Testis (tissue), 2 donors: ENCODE measurements at regions not wholly inside any gene's neighbourhood (a gene's known extent, or its start where the extent isn't known, plus 50 kb on each side); places are given as distances from the start of the nearest gene placed in this dataset.

Experiments
- DNase-seq: peaks from one replicate; pipeline ENCODE4 v3.0.0-alpha.2; 2019
- H3K27ac ChIP-seq, 2 donors: fragments of 200-600 bp; sonication (generic); one replicate each; pipeline ENCODE4 v1.5.1; 2019
- H3K27me3 ChIP-seq: fragments of 200-600 bp; sonication (generic); one replicate; pipeline ENCODE4 v1.5.1; 2019
- H3K36me3 ChIP-seq: fragments of 200-600 bp; sonication (generic); one replicate; pipeline ENCODE4 v1.5.1; 2017; ENCODE audit warnings: low read depth; ENCODE audit errors: missing control alignments
- H3K4me1 ChIP-seq: fragments of 200-600 bp; sonication (generic); one replicate; pipeline ENCODE4 v1.5.1; 2019
- H3K4me3 ChIP-seq, 2 donors: fragments of 200-600 bp; sonication (generic); one replicate each; pipeline ENCODE4 v1.5.1; 2017 to 2019
- H3K9me3 ChIP-seq: fragments of 200-600 bp; sonication (generic); one replicate; pipeline ENCODE4 v1.5.1; 2017
- CTCF ChIP-seq, 3 experiments: fragments of 450-650 bp in 2 of 3; fragments of 200-600 bp in 1 of 3; sonication (generic) in 1 of 3; IDR thresholded peaks; one replicate each; pipeline ENCODE4 v1.5.1; 2016 to 2019; ENCODE audit warnings: antibody characterized with exemption in 3 of 3, mild to moderate bottlenecking in 2 of 3, moderate library complexity in 1 of 3
- POLR2A ChIP-seq: fragments of 450-650 bp; IDR thresholded peaks from one replicate; pipeline ENCODE4 v1.6.1; 2017; ENCODE audit warnings: antibody characterized with exemption, mild to moderate bottlenecking, moderate library complexity
- WGBS, 2 donors: methylation state at CpG; one replicate each; pipeline ENCODE4 v1.1.5; 2018; 5-methylcytosine and 5-hydroxymethylcytosine counted together
- intact Hi-C: fragments of 100-400 bp; cut with DNase I; formaldehyde crosslinking; loops from one replicate; pipeline ENCODE4 v1.15.1; 2023; ENCODE audit warnings: low total_unique reads

GRCh38 chr5:152487130-152487529 is 82.1 kb upstream of the NMUR2 start:
- H3K4me1 ChIP-seq = no peaks in the 10 kb centered on the region
- no peak overlapping the region for H3K4me3 ChIP-seq
- intact Hi-C loops = no loop called here
- H3K27ac ChIP-seq = no peak overlapping the region
- no peaks in the 10 kb centered on the region for H3K36me3 ChIP-seq
- no peak for DNase-seq
- TF ChIP-seq CTCF (IDR thresholded peaks at IDR 0.05) (no peak), POLR2A (no peak)
- WGBS, 2 donors = 51 to 71% methylated on average over 5 of the region's 5 CpGs
- no peaks in the 10 kb centered on the region for H3K27me3 ChIP-seq
- no peaks in the 10 kb centered on the region for H3K9me3 ChIP-seq

GRCh38 chr5:152488869-152489268 is 83.8 kb upstream of the NMUR2 start:
- no peaks in the 10 kb centered on the region for H3K9me3 ChIP-seq
- intact Hi-C loops = no loop called here
- TF ChIP-seq POLR2A (no peak), CTCF (IDR thresholded peaks at IDR 0.05) (no peak)
- no peaks in the 10 kb centered on the region for H3K27me3 ChIP-seq
- WGBS, 2 donors = 54% methylated on average over 2 of the region's 2 CpGs
- no peak for DNase-seq
- no peak overlapping the region for H3K27ac ChIP-seq
- H3K4me1 ChIP-seq = no peaks in the 10 kb centered on the region
- no peak overlapping the region for H3K4me3 ChIP-seq
- no peaks in the 10 kb centered on the region for H3K36me3 ChIP-seq

DNA sequence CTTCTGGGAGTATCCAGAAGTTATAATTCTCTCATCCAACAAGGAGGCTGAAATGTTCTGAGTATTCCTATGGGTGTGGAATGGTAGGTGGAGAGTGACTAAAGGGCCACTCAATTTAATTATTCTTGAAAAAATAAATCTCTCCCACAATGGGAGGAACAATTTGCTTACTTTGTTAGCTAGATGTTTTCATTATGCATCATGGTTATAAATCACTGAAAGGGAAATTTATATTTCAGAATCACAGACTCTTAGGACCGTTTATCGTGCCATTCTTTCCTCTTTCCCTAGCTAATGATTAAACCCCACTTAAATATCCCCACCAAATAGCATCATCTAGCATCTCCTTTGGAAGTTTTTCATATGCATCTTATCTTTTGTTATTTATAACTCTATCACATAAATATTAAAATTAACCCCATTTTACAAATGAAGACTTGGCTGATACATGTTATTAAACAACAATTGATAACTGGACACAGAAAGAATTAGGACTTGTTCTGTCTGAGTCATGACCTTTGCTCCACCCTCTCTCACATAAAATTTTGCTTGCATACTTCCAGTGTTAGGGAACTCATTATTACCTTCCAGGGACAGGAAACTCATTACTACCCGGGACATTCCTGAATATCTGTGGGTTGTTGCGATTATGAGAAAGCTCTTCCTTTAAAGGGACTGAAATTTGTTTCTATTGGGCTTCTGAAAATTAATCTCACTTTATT is 94.9 kb upstream of the NMUR2 start:
- intact Hi-C loops = no loop called here
- no peak for DNase-seq

GRCh38 chr5:152501294-152501693 is 96.2 kb upstream of the NMUR2 start:
- 93 to 95% methylated on average over 2 of the region's 2 CpGs for WGBS, 2 donors
- Histone ChIP-seq H3K36me3 (no peaks in the 10 kb centered on the region), H3K4me3 (no peak overlapping the region), H3K4me1 (no peaks in the 10 kb centered on the region), H3K27ac (no peak overlapping the region), H3K9me3 (no peaks in the 10 kb centered on the region), H3K27me3 (no peaks in the 10 kb centered on the region)
- DNase-seq = no peak
- no peak for TF ChIP-seq CTCF (IDR thresholded peaks at IDR 0.05)
- no peak for TF ChIP-seq POLR2A
- intact Hi-C loops = no loop called here

More for the DNA sequence above, 94.9 kb upstream of the NMUR2 start:
- TF ChIP-seq POLR2A (no peak), CTCF (IDR thresholded peaks at IDR 0.05) (no peak)
- Histone ChIP-seq H3K36me3 (no peaks in the 10 kb centered on the region), H3K27me3 (no peaks in the 10 kb centered on the region), H3K4me3 (no peak overlapping the region), H3K9me3 (no peaks in the 10 kb centered on the region), H3K4me1 (no peaks in the 10 kb centered on the region), H3K27ac (no peak overlapping the region)
- WGBS, 2 donors = 55 to 63% methylated on average over 4 of the region's 4 CpGs

DNA sequence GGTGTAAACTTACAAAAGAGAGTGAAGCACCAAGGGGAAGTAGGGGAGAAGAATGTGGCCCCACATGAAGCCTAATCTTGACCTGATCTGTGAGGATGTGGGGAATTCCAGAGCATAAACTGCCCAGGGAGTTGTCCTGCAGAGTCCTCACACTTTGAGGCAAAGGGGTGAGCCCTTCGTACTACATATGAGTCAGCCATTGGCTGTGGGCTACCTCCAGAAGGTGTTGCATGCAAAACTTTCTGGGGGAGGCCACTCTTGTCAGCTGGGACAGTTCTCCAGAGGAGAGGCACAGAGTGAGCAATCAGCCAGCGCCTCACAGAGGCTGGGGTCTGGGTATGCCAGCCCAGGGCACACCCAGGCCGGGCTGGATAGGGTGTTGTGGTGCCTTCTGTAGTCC is 98.1 kb upstream of the NMUR2 start:
- H3K9me3 ChIP-seq = no peaks in the 10 kb centered on the region
- TF ChIP-seq CTCF (IDR thresholded peaks at IDR 0.05) (no peak), POLR2A (no peak)
- no peak overlapping the region for H3K4me3 ChIP-seq
- H3K27me3 ChIP-seq = no peaks in the 10 kb centered on the region
- no peak overlapping the region for H3K27ac ChIP-seq
- 85 to 92% methylated on average over 3 of the region's 3 CpGs for WGBS, 2 donors
- intact Hi-C loops = no loop called here
- H3K4me1 ChIP-seq = no peaks in the 10 kb centered on the region
- no peaks in the 10 kb centered on the region for H3K36me3 ChIP-seq
- no peak for DNase-seq
